ENCODE measurements at regions not wholly inside any gene's neighbourhood (a gene's known extent, or its start where the extent isn't known, plus 50 kb on each side); places are given as distances from the start of the nearest gene placed in this dataset.
A peak's percentile ranks its signal among the peaks of the same experiment; 100 is the strongest.

DNA sequence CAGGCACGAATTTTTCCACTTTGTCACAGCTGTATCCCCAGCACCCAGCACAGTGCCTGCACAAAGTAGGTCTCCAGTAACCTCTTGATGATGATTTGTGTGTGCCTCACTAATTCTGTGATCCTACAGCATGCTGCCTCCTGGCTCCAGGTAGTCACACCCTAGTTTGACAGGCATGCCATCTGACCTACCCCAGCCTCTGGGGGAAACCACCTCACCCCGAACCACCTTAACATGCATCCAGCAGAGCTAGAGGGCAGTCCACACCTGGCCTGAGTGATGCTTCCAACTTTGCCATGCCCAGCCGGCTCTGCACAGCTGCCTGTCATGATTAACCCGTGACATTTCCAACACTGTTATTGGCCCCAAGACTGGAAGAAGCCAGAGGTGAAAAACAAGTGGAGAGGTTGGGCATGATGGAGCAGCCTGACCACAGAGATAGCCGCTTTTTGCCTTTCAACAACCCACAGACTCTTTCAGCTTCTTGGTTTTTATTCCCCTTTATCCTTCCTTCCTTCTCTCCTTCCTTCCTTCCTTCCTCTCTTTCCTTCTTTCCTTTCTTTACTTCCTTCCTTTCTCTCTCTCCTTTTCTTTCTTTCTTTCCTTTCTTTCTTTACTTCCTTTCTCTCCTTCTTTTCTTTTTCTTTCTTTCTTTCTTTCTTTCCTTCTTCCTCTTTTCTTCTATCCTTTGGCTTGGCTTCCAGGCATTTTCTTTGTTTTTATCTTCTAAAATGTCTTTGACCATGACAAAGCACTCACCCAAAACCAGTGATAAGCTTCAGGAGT, 294.4 kb upstream of the SIX2 start:
- no peak for DNase-seq
- intact Hi-C loops (cut with DNase I): no loop called here

DNA sequence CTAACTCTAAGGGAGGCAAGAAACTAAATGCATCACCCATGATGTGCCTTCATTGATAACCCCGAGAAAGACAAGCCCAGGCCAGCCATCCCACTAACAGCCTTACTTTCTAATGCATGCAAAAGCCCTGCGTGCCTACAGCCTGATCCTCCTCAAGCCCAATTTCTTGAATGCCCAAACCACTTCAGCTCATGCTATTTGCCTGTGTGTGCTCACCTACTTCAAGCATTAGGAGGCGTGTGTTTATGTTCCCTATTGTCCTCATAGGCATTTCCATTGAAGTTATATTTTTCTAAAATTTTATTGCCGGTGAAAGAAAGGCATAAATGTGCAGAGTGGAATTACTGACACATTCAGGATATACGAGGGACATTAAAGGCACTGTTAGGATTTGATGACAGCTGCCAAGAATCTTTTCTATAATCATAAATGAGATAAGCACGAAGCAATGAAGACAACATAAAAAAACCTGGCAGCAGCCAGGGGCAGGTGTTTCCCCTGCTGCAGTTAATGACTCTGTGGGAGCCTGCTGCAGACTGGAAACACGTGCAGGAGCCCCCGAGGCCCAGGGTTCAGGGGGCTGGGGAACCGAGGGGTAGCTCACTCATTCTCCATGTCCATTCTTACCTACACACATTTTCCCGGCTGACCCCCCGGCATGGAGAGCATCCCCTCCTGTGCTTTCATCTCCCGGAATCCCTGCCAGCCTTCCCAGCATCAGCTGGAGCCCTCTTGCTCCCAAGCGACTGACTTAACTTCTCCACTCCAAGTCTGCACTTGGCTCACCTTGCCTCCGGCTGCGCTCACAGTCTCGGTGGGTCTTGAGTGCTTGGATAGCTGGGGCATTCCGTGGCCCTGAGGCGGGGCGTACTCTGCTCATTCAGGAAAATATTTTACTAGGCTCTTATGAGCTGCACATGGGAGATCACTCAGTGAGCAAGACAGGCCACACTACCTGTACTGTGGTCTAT, 292.3 kb upstream of the SIX2 start:
- intact Hi-C loops (cut with DNase I): no loop called here
- no peak for DNase-seq

DNA sequence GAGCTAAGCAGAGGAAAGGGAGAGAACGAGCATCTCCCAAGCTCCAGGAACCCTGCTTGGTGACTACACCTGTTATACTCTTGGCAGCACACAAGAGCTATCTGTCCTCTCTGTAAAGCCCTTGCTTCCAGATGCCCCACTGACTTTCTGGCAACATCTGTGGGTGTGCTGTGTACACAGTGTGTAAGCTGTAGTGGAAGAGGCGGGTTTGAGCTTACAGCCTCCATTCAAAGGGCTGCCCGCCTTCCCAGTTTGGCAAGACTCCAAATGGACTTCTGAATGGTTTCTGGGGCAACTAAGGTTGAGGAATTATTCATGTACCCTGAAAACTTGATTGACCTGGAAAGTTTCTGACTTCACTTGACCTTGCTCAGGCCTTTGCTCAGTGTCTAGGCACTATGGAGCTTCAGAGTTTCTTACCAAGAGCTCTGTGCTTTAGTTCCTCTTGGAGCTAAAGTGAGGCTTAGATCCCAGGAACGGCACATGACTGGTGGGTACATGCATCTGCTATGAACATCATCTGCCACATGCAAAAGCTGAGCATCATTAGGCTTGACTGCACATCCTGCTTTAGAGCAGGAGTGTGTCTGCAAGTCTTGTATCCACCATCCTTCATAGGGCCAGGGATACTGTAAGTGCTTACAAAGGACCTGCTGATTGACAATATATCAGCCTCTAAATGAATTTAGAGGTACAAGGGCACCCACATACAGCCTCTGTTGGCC, 290.9 kb upstream of the SIX2 start:
- DNase-seq: peak in 4 of 42 donors; percentile 13 to 25 (median 18)
- intact Hi-C loops (cut with DNase I): no loop called here

DNA sequence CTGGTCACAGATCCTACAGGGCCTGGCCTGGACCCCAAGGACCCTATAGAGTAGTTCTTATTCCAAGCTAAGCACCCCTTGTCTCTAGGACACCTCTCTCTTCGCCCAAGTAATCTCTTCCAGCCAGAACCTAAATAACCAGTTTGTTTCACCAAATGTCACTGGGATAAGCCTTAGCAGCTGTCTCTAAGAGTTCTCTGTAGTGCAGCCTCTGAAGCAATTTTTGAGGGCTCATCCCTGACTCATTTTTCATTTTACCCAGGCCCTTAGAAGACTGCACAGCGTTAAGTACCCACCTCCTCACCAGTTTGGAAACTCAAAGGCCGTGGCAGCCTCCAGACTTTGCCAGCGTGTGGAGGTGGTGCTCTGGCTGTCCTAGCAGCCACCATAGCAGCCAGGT, 290.1 kb upstream of the SIX2 start:
- no peak for DNase-seq
- intact Hi-C loops (cut with DNase I): no loop called here

DNA sequence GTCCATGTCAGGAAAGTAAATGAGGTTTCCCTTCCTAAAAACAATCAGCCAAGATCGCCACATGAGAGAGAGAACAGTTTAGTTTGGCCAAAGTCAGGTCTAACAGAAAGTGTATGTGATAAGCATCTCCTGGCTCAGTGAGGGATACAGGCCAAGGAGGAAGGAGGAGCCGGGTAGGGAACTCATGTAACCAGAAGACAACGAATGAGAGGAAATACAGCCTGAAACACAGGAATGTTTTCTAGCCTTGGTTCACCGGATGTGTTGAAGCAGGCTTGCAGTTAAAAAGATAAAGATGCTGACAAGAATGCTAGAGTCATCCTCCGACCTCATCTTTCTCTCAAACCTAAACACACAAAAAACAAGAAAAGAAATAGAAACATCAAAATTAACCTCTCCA, 283.9 kb upstream of the SIX2 start:
- no peak for DNase-seq
- intact Hi-C loops (cut with DNase I): no loop called here

DNA sequence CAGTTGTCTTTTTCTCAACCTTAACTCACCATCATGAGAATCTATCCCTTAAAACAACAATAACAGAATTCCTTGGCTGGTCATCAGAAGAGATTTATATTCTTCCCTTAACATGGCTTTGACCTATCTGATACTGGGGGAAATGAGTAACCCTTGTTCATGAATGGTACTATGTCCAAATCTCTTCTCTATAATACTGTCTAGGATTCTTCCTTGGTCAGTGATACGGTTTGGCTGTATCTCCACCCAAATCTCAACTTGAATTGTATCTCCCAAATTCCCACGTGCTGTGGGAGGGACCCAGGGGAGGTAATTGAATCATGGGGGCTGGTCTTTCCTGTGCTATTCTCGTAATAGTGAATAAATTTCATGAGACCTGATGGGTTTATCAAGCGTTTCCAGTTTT, 282.0 kb upstream of the SIX2 start:
- intact Hi-C loops (cut with DNase I): no loop called here
- DNase-seq: no peak

DNA sequence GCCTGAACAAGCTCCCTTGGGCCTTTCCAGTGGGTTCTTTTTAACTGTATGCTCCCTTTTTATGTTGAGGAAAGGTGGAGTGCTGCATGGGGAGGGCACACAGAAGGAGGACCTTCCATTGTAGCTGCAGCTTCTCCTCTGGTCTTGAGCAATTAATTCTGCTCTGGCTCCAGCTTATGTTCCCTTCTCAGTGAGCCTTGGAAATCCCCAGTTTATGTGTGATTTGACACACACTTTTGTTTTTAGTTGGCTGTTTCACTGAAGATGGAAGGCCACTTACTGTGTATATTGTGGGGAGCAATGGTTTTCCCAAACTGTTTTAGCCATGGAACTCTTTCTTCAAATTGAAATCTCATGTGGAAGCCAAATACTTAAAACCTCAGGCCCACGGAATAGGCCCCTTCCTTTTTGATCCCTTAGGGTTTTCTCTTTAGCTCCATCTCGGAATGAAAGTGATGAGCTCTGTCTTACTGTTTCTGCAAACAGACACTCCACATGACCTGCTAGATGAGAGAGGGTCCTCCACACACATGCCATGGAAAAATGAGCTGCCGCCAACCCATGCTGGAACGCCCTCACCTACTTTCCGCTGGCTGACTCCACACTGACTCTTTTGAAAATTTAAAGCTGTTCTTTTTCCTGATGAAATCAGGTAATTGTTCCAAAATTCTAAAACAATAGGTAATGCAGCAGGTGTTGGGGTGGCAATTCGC, 280.9 kb upstream of the SIX2 start:
- DNase-seq: no peak
- intact Hi-C loops (cut with DNase I): no loop called here

DNA sequence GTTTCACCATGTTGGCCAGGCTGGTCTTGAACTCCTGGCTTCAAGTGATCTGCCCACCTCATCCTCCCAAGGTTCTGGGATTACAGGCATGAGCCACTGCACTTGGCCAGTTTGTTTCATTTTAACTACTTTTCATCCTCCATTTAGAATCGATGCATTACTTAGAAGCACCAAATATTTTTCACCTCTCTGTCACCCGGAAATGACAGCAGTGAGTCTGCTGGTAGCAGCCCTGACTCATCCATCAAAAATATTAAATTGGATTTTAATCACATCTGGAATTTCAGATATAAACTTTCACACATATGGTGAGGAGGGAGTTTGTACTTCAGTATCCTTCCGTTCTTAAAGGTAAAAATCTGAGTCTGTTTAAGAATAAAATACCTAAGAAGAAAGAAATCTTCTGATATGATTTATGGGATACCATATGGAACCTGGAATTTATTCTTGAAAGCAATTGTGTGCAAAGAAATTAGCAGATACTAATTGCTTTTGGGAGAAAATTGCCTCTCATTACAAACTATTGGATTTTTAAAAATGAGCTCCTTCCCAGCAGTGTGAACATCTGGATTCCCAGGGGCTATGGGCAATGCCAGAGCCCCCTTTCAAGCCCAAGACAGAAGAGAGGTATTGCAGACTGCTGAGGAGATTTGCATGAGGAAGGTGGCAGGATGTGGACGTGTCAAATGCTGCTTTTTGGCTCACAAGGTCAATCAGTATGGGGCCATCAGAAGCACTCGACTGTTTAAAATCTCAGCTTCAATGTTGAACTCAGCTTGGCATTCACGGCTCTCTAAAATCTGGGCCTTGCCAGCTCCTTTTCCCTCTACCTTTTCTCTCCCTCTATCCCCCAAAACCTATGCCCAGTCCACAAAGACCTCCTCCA, 279.5 kb upstream of the SIX2 start:
- no peak for DNase-seq
- intact Hi-C loops (cut with DNase I): no loop called here

DNA sequence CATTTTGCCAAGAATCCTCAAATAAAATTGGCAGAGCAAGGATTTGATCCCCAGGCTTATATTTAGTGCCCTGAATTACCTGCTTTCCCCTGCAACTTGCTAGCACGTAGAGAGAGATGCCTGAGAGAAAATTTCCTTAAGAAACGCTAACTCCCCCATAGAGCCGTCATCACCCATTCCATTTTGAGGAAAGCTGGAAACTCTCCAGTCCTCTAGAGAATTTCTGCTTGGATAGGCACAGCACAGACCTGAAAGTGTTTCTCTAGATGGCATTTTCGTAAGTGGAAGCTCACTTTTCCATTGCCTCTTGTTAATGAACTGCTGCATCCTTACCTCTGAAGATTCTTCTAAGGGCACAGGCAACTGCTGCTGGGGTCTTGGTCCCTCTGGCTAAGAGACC, 277.8 kb upstream of the SIX2 start:
- intact Hi-C loops (cut with DNase I): no loop called here

DNA sequence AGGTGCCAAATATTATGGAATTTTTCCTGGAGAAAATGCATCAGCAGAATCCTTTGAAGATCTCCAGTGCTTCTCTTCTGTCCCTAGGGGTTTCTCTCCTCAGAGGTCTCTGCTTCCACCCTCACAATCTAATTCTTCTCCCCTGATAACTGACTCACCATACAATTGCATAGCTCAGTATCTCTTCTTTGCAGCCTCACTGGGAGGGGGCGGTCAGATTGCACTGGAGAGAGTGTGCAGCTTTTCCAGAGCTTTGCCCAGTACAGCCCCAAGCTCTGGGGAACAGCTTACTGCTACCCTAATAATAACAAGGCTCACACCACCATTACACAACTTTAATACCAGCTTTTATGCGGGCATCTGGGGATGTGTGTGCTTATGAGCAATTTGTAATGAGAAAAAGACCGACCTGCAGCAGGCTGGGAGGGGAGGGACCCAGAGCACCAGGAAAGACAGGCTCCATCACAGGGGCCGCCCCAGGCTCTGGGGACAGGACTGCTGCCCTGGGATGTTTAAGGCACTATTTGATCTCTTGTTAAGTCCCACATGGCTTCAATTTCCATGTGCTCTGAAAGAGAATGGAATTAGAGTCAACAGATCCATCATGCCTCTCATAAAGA, 276.6 kb upstream of the SIX2 start:
- no peak for DNase-seq
- intact Hi-C loops (cut with DNase I): no loop called here

More for the DNA sequence above, 277.8 kb upstream of the SIX2 start:
- DNase-seq: peak in 3 of 42 donors; percentile 8 to 39 (median 12)

DNA sequence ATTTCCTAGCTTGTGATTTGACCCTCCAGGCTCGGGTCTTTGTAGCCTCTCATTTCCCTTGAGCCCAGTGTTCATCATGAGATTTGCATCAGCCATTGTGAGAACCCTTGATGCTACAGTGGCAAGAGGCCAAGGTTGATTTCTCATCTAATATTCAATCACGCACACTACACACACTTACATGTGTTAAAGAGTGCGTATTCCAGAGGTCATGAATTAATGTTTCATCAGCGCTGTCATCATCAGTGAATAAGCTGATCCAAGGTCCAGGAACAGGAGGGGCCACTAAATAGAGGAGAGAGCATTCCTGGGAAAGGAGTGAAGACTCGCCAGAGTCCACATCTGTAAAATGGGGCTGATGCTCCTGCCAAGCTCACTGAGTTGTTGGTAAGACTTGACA, 276.1 kb upstream of the SIX2 start:
- DNase-seq: no peak
- intact Hi-C loops (cut with DNase I): no loop called here

DNA sequence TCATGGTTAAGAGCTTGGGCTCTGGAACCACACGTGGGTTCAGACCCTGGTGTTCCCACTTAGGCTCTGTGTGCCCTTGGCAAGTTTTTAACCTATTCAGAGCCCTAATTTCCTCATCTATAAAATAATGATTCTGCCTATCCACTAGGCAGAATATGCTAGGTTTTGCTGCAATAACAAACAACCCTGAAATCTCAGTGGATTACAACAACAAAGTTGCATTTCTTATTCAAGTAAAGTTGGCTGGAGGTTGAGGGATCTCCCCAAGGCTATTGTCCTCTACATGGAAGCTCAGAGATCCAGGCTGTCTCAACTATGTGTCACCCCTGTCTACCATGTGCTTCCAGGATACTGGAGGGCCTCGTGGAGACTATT, 275.4 kb upstream of the SIX2 start:
- DNase-seq: no peak
- intact Hi-C loops (cut with DNase I): no loop called here

DNA sequence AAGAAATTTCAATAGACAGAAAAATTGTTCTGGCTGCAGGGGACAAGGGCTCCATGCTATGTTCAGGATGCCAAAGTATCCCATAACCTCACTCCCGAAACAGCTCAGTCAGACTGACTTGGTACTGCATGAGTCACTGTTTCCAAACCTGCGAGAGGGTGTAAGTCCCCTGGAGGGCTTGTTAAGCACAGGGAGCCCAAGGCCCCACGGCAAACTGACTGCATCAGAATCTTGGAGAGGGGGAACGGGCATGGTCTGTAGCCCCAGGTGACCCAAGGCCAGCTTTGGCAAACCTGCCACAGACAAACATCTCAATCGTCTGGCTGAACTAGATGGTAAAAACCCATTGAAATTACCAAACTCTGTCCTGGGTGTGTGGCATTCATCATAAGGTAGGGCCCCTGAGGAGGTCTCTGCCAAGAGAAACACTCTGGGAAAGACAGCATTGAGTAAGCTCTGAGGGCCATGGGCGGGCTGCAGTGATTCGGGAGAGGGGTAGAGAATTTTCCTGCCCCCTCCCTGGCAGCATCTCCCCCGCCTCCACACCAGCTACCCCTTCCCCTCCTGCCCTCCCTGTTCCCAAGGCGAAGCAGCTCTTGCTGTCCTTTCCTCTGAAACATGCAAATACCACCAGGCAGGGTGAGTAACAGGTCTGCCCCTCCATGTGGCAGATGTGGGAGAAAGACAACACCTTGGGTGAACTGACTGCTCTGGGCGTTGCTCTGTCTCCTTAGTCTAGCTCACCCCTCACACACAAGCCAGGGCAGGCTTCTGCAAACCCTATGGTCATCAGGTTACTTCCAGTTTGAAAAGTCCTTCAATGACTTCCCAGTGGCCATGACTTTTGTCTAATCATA, 274.7 kb upstream of the SIX2 start:
- no peak for DNase-seq
- intact Hi-C loops (cut with DNase I): no loop called here

DNA sequence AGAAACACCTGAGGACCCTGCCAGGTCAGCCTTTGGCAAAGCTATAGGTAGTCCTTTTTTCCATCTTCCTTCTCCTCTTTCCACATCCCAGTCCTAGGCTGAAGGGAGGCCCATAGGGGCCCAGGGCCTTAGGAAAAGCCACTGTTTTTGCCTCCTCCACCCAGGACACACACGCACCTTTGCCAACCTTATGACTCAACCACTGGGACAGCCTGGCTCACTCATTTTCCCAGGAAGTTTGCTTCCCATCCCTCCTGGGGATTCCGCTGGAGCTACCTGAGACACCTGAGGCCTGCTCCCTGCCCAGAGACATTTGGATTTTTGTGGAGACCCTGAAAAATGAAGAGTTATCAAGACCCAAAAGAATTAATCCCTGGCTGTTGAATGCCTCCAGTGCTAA, 273.4 kb upstream of the SIX2 start:
- intact Hi-C loops (cut with DNase I): no loop called here
- no peak for DNase-seq

DNA sequence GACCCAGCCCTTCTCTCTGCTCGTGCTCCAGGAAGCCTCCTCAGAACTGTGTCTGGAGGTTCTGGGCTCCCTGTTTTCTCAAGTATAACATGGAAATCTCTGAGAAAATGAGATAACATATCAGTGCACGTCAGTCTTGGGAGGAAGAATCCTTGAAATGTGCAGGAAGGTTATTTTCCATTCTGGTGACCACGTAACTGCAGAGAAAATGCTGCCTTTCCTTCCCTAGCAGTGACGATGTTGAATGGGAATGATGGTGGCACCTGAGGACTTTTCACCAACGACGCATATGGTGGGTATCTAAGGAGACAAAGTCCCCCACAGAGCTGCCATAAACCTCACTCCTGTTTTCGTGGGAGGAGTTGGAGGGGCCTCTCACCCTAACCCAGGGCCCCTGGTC, 272.1 kb upstream of the SIX2 start:
- DNase-seq: no peak
- intact Hi-C loops (cut with DNase I): no loop called here

DNA sequence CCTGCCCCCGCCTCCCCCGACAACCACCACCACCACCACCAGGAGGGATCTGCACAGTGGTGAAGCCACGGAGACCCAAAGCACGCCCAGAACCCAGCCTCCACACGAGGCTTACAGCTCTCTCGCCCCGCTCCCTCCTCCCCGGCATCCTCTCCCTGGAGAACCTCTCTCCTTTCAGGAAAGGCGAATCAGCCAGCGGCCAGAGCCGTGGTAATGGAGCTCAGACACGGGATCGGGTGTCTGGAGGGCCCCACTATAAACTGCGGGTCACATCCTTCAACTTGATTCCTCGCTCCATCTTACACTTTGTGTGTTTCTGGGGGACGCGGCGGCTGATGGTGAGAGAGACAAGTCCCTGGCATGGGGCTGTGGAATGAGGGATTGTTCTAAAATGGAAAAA, 271.5 kb upstream of the SIX2 start:
- DNase-seq: no peak
- intact Hi-C loops (cut with DNase I): no loop called here

DNA sequence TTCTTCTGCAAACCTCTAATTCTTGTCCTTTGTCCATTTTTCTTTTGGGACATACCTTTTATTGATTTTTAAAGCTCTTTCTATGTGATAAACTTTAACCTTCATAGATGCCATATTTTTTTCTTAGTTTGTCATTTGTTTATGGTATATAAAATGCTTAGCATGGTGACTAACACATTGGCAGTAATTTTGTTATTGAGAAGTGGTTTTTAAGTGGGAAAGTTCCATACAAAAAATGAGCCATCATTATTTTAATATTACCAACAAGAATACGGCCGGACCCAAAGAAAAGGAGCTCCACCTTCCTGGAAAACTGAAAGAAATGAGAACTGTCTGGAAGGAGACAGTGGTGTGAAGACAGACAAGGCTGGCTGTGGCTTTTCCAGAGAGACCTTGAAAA, 270.1 kb upstream of the SIX2 start:
- intact Hi-C loops (cut with DNase I): no loop called here
- DNase-seq: no peak

All from head of caudate nucleus (tissue), 42 donors.